MCF 10A (cell line): ENCODE measurements at regions not wholly inside any gene's neighbourhood (a gene's known extent, or its start where the extent isn't known, plus 50 kb on each side); places are given as distances from the start of the nearest gene placed in this dataset.

Experiments
- BruUV-seq: library from RNA; stranded (reverse); fragments of 400-500 nt; replicated peaks from 2 replicates; lab custom pipeline; 2021; lab: Mats Ljungman, UMichigan
- CTCF ChIA-PET: fragments of 300-600 bp; sonication (Branson Sonifier 250); formaldehyde crosslinking; extraction: SDS; loops from one replicate; lab custom pipeline; 2021; ENCODE audit warnings: antibody characterized with exemption, inconsistent platforms; lab: Yijun Ruan, JAX
- POLR2A ChIA-PET: fragments of 300-600, 350-650 bp; sonication (Branson Sonifier 250); formaldehyde crosslinking; extraction: SDS; loops from one replicate; lab custom pipeline; 2020; ENCODE audit warnings: antibody characterized with exemption, inconsistent platforms; lab: Yijun Ruan, JAX
- DNase-seq: peaks from one replicate; pipeline ENCODE4 v3.0.0-alpha.2; 2018; ENCODE audit not compliant: unreplicated experiment
- H3K27ac Mint-ChIP-seq: one replicate; pipeline ENCODE4 v1.8.0; 2022; ENCODE audit warnings: mild to moderate bottlenecking, low read depth, mixed read lengths; ENCODE audit not compliant: unreplicated experiment
- H3K27me3 Mint-ChIP-seq: one replicate; pipeline ENCODE4 v1.8.0; 2022; ENCODE audit warnings: mixed read lengths; ENCODE audit not compliant: insufficient read depth, unreplicated experiment
- H3K36me3 Mint-ChIP-seq: one replicate; pipeline ENCODE4 v1.8.0; 2022; ENCODE audit warnings: mild to moderate bottlenecking, moderate library complexity, mixed read lengths; ENCODE audit not compliant: insufficient read depth, unreplicated experiment
- H3K4me1 Mint-ChIP-seq: one replicate; pipeline ENCODE4 v1.8.0; 2022; ENCODE audit warnings: mixed read lengths; ENCODE audit not compliant: insufficient read depth, unreplicated experiment
- H3K4me3 Mint-ChIP-seq: one replicate; pipeline ENCODE4 v1.8.0; 2022; ENCODE audit warnings: mild to moderate bottlenecking, moderate library complexity, mixed read lengths; ENCODE audit not compliant: unreplicated experiment
- H3K9me3 Mint-ChIP-seq: one replicate; pipeline ENCODE4 v1.8.0; 2022; ENCODE audit warnings: mixed read lengths; ENCODE audit not compliant: unreplicated experiment
- intact Hi-C: fragments of 100-400 bp; cut with micrococcal nuclease; formaldehyde crosslinking; loops from 2 replicates; pipeline ENCODE4 v1.14.1; 2022
- TF ChIP-seq, protein P1 (sequence below): fragments of 200-600 bp; IDR thresholded peaks from one replicate; pipeline ENCODE4 v1.8.0; 2022; ENCODE audit warnings: antibody characterized with exemption, mild to moderate bottlenecking; ENCODE audit not compliant: unreplicated experiment

DNA sequence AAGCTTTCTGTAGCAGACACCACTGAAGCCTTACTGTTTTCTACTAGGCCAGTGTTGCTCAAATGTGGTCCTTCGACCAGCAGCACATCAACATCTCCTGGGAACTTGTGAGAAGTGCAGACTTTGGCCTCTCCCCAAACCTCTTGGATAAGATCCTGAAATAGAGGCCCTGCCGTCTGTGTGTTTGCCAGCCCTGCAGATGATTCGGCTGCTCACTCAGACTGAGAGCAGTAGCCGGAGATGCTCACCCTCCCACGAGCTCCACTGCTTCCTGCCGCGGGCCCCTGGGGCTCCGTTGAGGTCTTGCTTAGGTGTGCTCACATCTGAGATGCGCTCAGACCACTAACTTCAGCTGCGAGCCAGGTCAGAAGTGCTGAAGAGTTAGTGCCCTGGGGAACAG lies 129.5 kb upstream of the SSTR4 start:
- intact Hi-C loops = no loop called here
- Mint-ChIP-seq H3K36me3 (peaks cover 6% of the 10 kb centered on the region), H3K4me1 (no peaks in the 10 kb centered on the region), H3K27me3 (no peaks in the 10 kb centered on the region), H3K9me3 (peaks cover 14% of the 10 kb centered on the region), H3K27ac (no peak overlapping the region), H3K4me3 (no peak overlapping the region)
- DNase-seq = no peak
- TF ChIP-seq, protein P1, sequence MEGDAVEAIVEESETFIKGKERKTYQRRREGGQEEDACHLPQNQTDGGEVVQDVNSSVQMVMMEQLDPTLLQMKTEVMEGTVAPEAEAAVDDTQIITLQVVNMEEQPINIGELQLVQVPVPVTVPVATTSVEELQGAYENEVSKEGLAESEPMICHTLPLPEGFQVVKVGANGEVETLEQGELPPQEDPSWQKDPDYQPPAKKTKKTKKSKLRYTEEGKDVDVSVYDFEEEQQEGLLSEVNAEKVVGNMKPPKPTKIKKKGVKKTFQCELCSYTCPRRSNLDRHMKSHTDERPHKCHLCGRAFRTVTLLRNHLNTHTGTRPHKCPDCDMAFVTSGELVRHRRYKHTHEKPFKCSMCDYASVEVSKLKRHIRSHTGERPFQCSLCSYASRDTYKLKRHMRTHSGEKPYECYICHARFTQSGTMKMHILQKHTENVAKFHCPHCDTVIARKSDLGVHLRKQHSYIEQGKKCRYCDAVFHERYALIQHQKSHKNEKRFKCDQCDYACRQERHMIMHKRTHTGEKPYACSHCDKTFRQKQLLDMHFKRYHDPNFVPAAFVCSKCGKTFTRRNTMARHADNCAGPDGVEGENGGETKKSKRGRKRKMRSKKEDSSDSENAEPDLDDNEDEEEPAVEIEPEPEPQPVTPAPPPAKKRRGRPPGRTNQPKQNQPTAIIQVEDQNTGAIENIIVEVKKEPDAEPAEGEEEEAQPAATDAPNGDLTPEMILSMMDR = no peak
- ChIA-PET POLR2A (interaction anchor here (0.6 kb wide), 1 partner anchor 142 kb away, joined by 3 read pairs; no protein-coding TSS in a partner anchor), CTCF (interaction anchor here (1.0 kb wide), 1 partner anchor 25 kb away, joined by 3 read pairs; no protein-coding TSS in a partner anchor)
- no TSS peak for BruUV-seq

DNA sequence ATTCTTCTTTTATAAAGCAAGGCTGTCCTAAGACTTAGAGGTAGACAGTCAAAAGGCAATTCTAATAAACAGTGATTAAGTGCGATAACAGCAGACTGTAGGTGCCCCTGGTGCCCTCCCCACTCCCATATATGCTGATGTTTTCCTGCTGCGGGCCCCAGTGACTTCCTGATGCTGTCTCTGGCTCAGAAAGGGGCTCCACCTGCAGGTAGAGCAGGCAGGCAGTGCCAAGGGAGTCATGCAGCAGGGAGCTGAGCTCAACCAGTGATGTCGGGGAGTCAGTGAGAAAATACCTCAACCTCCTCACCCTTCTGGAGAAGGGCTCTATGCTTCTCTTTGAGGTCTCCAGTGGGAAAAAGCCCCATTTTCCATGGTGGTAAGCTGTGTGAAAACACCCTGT lies 126.7 kb upstream of the SSTR4 start:
- TF ChIP-seq, protein P1 = no peak
- Mint-ChIP-seq H3K27me3 (no peaks in the 10 kb centered on the region), H3K36me3 (no peaks in the 10 kb centered on the region), H3K4me1 (no peaks in the 10 kb centered on the region), H3K9me3 (no peaks in the 10 kb centered on the region), H3K4me3 (no peak overlapping the region), H3K27ac (no peak overlapping the region)
- ChIA-PET POLR2A (no interaction called here), CTCF (interaction anchor here (0.7 to 1.0 kb wide), 3 partner anchors 46 to 188 kb away, joined by 3 read pairs; no protein-coding TSS in a partner anchor)
- DNase-seq = no peak
- intact Hi-C loops = no loop called here
- no TSS peak for BruUV-seq

DNA sequence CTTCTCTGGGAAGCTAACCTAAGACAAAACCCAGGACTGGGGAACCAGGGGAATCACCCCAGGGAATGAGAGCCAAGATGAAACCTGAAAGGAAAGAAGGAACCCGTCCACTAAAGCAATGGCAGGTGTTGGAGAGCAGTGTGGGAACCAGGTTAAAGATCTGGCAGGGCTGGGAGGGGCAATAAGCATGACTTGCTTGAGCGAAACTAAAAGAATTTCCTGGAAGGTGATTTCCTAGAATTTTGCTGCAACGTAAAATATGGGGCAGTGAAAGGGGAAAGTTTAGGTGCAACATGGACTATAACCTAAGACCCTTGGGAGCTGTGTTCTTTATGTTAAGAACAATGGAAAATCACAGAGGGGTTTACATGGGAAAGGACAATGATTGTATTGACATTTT lies 126.2 kb upstream of the SSTR4 start:
- ChIA-PET POLR2A (no interaction called here), CTCF (interaction anchor here (0.7 to 1.3 kb wide), 4 partner anchors 9 to 189 kb away, joined by 3 to 5 read pairs (median 3); no protein-coding TSS in a partner anchor)
- Mint-ChIP-seq H3K9me3 (no peaks in the 10 kb centered on the region), H3K4me3 (no peak overlapping the region), H3K27ac (no peak overlapping the region), H3K4me1 (no peaks in the 10 kb centered on the region), H3K27me3 (no peaks in the 10 kb centered on the region), H3K36me3 (no peaks in the 10 kb centered on the region)
- intact Hi-C loops = no loop called here
- no peak for DNase-seq
- TF ChIP-seq, protein P1 = no peak
- no TSS peak for BruUV-seq

DNA sequence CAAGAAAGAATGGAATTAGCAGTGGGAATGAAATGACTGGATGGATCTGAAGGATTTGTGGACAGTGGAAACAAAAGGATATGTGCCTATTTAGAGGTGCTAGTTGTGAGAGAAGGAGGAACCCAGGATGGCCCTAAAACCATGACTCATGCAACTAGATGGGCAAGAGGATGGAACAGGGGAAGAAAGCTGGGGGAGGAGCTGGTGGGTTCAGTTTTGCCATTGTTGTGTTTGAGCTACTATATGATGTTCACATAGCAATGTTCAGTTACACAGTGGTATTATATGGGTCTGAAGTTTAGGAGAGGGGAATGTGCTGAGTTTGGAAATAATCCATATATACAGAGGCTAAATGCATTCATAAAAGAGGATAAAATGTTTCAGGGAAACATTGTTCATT lies 125.7 kb upstream of the SSTR4 start:
- no peak for DNase-seq
- Mint-ChIP-seq H3K36me3 (no peaks in the 10 kb centered on the region), H3K9me3 (no peaks in the 10 kb centered on the region), H3K27me3 (no peaks in the 10 kb centered on the region), H3K4me3 (no peak overlapping the region), H3K27ac (no peak overlapping the region), H3K4me1 (no peaks in the 10 kb centered on the region)
- CTCF ChIA-PET = interaction anchor here (0.7 to 1.3 kb wide), 4 partner anchors 10 to 189 kb away, joined by 3 to 5 read pairs (median 3); no protein-coding TSS in a partner anchor
- TF ChIP-seq, protein P1 = no peak
- POLR2A ChIA-PET = interaction anchor here (1.8 kb wide), 1 partner anchor 11 kb away, joined by 7 read pairs; no protein-coding TSS in a partner anchor
- no TSS peak for BruUV-seq
- intact Hi-C loops = no loop called here
